ENCODE measurements at regions not wholly inside any gene's neighbourhood (a gene's known extent, or its start where the extent isn't known, plus 50 kb on each side); places are given as distances from the start of the nearest gene placed in this dataset.

DNA sequence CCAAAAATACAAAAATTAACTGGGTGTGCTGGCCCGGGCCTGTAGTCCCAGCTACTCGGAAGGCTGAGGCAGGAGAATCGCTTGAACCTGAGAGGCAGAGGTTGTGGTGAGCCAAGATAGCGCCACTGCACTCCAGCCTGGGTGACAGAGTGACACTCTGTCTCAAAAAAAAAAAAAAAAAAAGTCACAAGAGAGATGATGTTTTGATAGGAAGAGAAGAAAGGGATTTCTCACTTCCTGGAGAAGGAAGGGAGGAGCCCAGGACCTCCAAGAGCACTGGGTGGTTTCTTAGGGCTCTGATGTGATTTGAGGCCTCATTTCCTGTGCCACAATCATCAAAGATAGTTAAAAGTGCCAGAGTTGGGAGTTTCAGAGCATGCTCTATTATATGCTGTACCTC, 1048.3 kb downstream of the BCL11B start:
- DNase-seq = peak; percentile 32

DNA sequence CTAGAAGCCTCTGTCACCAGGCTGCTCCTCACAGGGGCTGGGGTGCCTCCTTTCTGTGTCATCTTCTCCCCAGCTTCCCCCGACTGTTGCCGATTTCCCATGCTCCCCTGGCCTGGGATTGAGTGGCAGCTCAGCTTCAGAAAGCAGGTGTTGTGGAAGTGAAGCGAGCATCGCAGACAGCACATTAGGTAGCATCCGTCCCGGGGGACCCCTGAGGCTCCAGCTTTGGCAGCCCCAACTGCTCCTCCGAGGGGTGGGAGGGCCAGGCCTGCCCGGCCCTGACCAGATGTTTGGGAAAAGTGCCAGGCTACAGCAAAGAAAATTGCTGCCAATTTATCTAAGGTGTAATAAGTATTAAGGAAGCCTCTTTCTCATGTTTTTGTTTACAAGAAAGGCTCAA, 1045.6 kb downstream of the BCL11B start:
- DNase-seq = no peak

GRCh38 chr14:98227000-98227726, 1044.8 kb downstream of the BCL11B start:
- DNase-seq = peak; percentile 83

DNA sequence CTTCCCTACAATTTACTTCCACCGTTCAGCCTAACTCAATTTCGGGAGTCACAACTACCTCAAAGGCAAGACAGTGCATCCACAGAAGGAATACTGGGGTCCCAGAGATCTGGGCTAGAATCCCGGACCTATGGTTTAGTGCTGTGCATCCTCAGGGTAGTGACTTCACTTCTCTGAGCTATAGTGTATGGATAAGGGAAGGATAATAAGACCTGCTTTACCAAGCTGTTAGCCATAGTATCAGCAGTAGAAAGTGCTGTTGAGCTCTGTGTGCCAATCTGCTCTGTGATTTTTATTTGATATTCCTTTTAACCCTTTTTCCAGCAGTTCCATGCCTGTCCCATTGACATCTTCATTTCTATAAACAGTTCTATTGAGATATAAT, 1044.3 kb downstream of the BCL11B start:
- no peak for DNase-seq

GRCh38 chr14:98229656-98230366, 1042.2 kb downstream of the BCL11B start:
- DNase-seq = no peak

- DNase-seq = no peak
These were observed 1041.6 kb downstream of the BCL11B start for GRCh38 chr14:98230411-98230810.

DNA sequence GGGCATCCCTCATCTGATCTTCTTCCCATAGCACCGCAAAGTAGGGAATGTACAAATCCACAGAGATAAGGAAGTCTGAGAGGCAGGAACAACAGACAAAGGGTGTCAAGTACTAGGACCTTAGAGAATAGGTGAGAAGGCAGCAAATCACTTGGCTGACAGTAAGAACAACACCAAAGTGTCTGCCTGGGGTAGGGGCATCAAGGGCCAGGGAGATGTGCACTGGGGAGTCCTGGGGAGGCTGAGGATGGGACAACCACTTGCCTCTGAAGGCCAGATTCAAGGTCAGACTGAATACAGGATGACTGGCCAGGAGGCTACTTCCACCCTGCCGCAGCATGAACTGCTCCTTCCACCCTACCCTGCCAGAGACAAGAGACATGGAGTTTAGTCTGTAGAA, 1040.8 kb downstream of the BCL11B start:
- DNase-seq = no peak

- DNase-seq = no peak
These were observed 1038.3 kb downstream of the BCL11B start for GRCh38 chr14:98233656-98234055.

- peak; percentile 65 for DNase-seq
These were observed 1037.8 kb downstream of the BCL11B start for GRCh38 chr14:98234208-98234607.

DNA sequence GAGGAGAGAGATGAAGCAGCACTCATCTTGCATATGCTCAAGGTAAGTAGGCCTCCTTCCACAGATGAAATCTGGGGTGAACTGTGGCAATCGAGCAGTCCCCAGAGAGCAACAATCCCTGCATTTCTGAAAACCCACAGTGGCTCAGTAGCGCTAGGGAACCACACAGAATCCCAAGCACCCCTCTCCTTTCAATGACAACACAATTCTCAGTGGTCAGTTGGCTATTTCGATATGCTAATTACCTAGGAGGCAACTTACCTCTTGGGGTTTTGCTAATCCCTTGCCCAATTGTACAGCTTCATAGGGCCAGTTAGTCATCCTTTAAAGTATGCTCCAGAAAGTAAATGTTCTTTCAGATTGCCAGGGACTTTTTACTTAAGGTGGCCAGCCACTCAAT, 1035.7 kb downstream of the BCL11B start:
- no peak for DNase-seq

- no peak for DNase-seq
These were observed 1034.1 kb downstream of the BCL11B start for GRCh38 chr14:98237939-98238338.

- DNase-seq = no peak
These were observed 1031.6 kb downstream of the BCL11B start for GRCh38 chr14:98240376-98240775.

GRCh38 chr14:98242903-98243302, 1029.1 kb downstream of the BCL11B start:
- DNase-seq = no peak

DNA sequence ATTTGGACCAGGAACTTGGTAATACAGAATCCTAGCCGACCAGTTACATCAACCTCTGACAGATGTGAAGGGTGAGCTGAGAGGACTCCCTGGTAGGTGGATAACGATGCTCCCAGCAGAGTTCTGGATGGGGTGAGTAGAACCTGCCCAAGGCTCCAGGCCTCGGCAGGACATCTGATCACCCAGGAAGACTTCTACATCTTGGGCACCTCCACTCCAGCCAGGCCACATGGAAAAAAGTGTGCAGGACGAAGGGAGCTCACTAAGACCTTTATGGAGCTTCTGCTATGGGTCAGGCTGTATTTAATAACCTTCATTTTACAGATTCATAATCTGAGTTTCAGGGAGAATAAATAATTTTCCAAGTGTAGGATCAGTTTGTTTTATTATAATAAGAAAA, 1028.7 kb downstream of the BCL11B start:
- DNase-seq = no peak

GRCh38 chr14:98244162-98244948, 1027.6 kb downstream of the BCL11B start:
- no peak for DNase-seq

- no peak for DNase-seq
These were observed 1026.9 kb downstream of the BCL11B start for GRCh38 chr14:98244966-98245569.

- no peak for DNase-seq
These were observed 1022.9 kb downstream of the BCL11B start for GRCh38 chr14:98249057-98249456.

- DNase-seq = no peak
These were observed 1022.5 kb downstream of the BCL11B start for GRCh38 chr14:98249476-98249875.

DNA sequence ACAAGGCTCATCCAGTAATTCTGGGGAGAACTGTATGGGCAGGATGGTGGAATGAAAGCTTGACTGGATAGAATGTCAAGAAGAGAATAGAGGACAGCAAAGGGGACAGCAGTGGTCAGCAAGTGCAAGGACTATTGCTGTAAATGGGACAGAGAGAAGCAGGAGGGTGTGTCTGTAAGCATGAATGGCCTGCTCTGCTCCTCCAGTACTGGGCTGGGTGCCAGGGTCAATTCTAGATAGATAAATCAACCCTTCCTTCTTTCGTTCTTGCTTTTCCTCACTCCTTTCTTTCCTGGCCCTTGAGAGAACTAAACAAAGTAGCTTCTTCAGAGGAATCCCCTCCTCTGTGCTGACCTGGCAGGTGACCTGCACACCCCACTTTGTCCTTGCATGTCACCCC, 1019.2 kb downstream of the BCL11B start:
- DNase-seq = no peak

GRCh38 chr14:98259881-98260280, 1012.1 kb downstream of the BCL11B start:
- no peak for DNase-seq

GRCh38 chr14:98262566-98262965, 1009.4 kb downstream of the BCL11B start:
- DNase-seq = no peak

GRCh38 chr14:98269533-98269932, 1002.5 kb downstream of the BCL11B start:
- no peak for DNase-seq

DNA sequence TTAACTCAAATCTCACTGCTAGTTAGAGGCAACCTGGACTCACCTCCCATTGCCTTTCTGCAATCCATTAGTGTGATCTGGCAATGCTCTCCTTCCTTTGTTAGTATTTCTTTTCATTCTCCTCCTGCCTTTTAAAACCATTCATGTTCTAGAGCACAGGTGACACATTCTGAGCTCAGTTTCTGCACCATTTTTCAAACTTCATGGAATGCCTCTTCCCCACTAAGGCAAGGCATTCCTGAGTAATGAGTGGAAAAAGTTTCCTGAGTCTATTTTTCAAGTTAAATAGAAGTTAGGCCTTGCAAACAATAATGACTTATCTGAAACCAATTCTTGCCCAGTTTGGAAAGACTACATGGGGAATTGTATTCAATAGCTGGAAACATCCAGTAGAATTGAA, 1001.8 kb downstream of the BCL11B start:
- no peak for DNase-seq
